Astrocyte of the cerebellum (primary cell): ENCODE measurements at regions not wholly inside any gene's neighbourhood (a gene's known extent, or its start where the extent isn't known, plus 50 kb on each side); places are given as distances from the start of the nearest gene placed in this dataset.
A peak's percentile ranks its signal among the peaks of the same experiment; 100 is the strongest.

Experiments used
- DNase-seq: peaks from one replicate; pipeline ENCODE4 v3.0.0-alpha.2; 2011; ENCODE audit warnings: low read depth
- H3K4me3 ChIP-seq: 2 replicates; pipeline ENCODE4 v1.5.1; 2011; ENCODE audit warnings: mild to moderate bottlenecking, low read depth, low read length, moderate library complexity
- CTCF ChIP-seq: IDR thresholded peaks from 2 replicates; pipeline ENCODE4 v1.5.1; 2012; ENCODE audit warnings: low read length, low read depth, moderate library complexity, mild to moderate bottlenecking; ENCODE audit errors: missing control alignments
- in situ Hi-C: cut with HindIII; loops from 2 replicates; pipeline ENCODE4 v1.10.0; 2017; ENCODE audit warnings: low sequenced_read_pairs

- in situ Hi-C loops: no loop called here
- no peak for TF ChIP-seq CTCF
- no peak for DNase-seq
- no peak overlapping the region for H3K4me3 ChIP-seq
Measured at GRCh38 chr2:37766106-37766505, 94.7 kb upstream of the CDC42EP3 start.

- in situ Hi-C loops: no loop called here
- TF ChIP-seq CTCF: no peak
- no peak overlapping the region for H3K4me3 ChIP-seq
- no peak for DNase-seq
Measured at GRCh38 chr2:37767046-37767445, 95.6 kb upstream of the CDC42EP3 start.

GRCh38 chr2:37767959-37768925, 96.8 kb upstream of the CDC42EP3 start:
- no peak overlapping the region for H3K4me3 ChIP-seq
- no peak for TF ChIP-seq CTCF
- in situ Hi-C loops: no loop called here
- DNase-seq: peak; percentile 85

- TF ChIP-seq CTCF: no peak
- in situ Hi-C loops: no loop called here
- H3K4me3 ChIP-seq: no peak overlapping the region
- DNase-seq: no peak
Measured at GRCh38 chr2:37769551-37769950, 98.1 kb upstream of the CDC42EP3 start.

- H3K4me3 ChIP-seq: no peak overlapping the region
- in situ Hi-C loops: no loop called here
- no peak for DNase-seq
- TF ChIP-seq CTCF: no peak
Measured at GRCh38 chr2:37770797-37771196, 99.4 kb upstream of the CDC42EP3 start.

GRCh38 chr2:37771600-37772088, 100.2 kb upstream of the CDC42EP3 start:
- TF ChIP-seq CTCF: no peak
- no peak overlapping the region for H3K4me3 ChIP-seq
- in situ Hi-C loops: no loop called here
- DNase-seq: no peak
